ENCODE measurements at regions not wholly inside any gene's neighbourhood (a gene's known extent, or its start where the extent isn't known, plus 50 kb on each side); places are given as distances from the start of the nearest gene placed in this dataset.

DNA sequence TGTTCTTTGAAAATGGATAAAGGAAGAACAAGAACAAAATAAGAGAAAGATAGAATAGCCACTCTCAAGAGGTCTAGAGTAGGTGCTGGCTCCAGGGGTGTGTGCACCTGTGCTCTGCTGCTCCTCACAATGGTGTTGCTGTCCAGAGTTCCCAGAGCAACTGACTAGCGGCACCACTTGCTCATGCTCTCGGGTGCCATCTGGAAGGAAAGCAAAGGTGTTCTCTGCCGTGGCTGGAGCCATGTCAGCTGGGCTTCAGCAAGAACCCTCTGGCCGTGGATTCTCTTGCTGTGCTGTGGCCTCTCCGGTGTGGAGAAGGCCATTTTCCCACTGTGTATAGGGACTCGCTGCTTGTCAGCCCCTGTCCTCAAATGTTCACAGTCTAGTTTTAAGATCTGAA, 114.6 kb upstream of the TEX51 start:
- Histone ChIP-seq H3K9me3 (ENCODE audit: control insufficient read depth, low read length) (no peaks in the 10 kb centered on the region), H3K4me3 (ENCODE audit: low read length) (no peak overlapping the region), H3K27me3 (ENCODE audit: control insufficient read depth, insufficient read depth, low read length, poor library complexity, severe bottlenecking) (no peaks in the 10 kb centered on the region), H3K4me1 (ENCODE audit: control insufficient read depth, insufficient read depth, low read length) (peaks cover 3% of the 10 kb centered on the region), H3K9ac (ENCODE audit: extremely low read depth, low read length, poor library complexity, severe bottlenecking) (no peak overlapping the region), H3K27ac (ENCODE audit: low read depth, low read length) (no peak overlapping the region), H3K36me3 (ENCODE audit: control insufficient read depth, insufficient read depth, low read length) (no peaks in the 10 kb centered on the region)
- Mint-ChIP-seq H3K27ac (no peak overlapping the region), H3K9me3 (no peaks in the 10 kb centered on the region), H3K4me1 (peaks cover 11% of the 10 kb centered on the region), H3K27me3 (ENCODE audit: insufficient read depth) (peaks cover 10% of the 10 kb centered on the region), H3K36me3 (ENCODE audit: low read depth) (no peaks in the 10 kb centered on the region), H3K4me3 (no peak overlapping the region)
- TF ChIP-seq CTCF (conservative IDR thresholded peaks at IDR 0.05), result no peak
- no peak for DNase-seq
- WGBS, 2 experiments (ENCODE audit: insufficient coverage in 1 of 2, insufficient read length in 1 of 2), result 90 to 91% methylated on average over 6 of the region's 6 CpGs

GRCh38 chr2:126784621-126785020, 114.1 kb upstream of the TEX51 start:
- Histone ChIP-seq H3K27me3 (ENCODE audit: control insufficient read depth, insufficient read depth, low read length, poor library complexity, severe bottlenecking) (no peaks in the 10 kb centered on the region), H3K9ac (ENCODE audit: extremely low read depth, low read length, poor library complexity, severe bottlenecking) (no peak overlapping the region), H3K4me1 (ENCODE audit: control insufficient read depth, insufficient read depth, low read length) (no peaks in the 10 kb centered on the region), H3K9me3 (ENCODE audit: control insufficient read depth, low read length) (no peaks in the 10 kb centered on the region), H3K4me3 (ENCODE audit: low read length) (no peak overlapping the region), H3K27ac (ENCODE audit: low read depth, low read length) (no peak overlapping the region), H3K36me3 (ENCODE audit: control insufficient read depth, insufficient read depth, low read length) (no peaks in the 10 kb centered on the region)
- Mint-ChIP-seq H3K27ac (no peak overlapping the region), H3K27me3 (ENCODE audit: insufficient read depth) (peaks cover 10% of the 10 kb centered on the region), H3K4me3 (no peak overlapping the region), H3K36me3 (ENCODE audit: low read depth) (no peaks in the 10 kb centered on the region), H3K4me1 (peaks cover 5% of the 10 kb centered on the region), H3K9me3 (no peaks in the 10 kb centered on the region)
- TF ChIP-seq CTCF (conservative IDR thresholded peaks at IDR 0.05), result no peak
- no peak for DNase-seq
- WGBS, 2 experiments (ENCODE audit: insufficient coverage in 1 of 2, insufficient read length in 1 of 2), result 91 to 94% methylated on average over 2 of the region's 2 CpGs

- H3K4me1 Mint-ChIP-seq, result peaks cover under 1% of the 10 kb centered on the region
- no peaks in the 10 kb centered on the region for H3K27me3 ChIP-seq (ENCODE audit: control insufficient read depth, insufficient read depth, low read length, poor library complexity, severe bottlenecking)
- no peak for TF ChIP-seq CTCF (conservative IDR thresholded peaks at IDR 0.05)
- no peak for DNase-seq
- H3K9me3 ChIP-seq (ENCODE audit: control insufficient read depth, low read length), result no peaks in the 10 kb centered on the region
- H3K27ac ChIP-seq (ENCODE audit: low read depth, low read length), result no peak overlapping the region
- no peak overlapping the region for H3K9ac ChIP-seq (ENCODE audit: extremely low read depth, low read length, poor library complexity, severe bottlenecking)
- H3K4me1 ChIP-seq (ENCODE audit: control insufficient read depth, insufficient read depth, low read length), result no peaks in the 10 kb centered on the region
- H3K27me3 Mint-ChIP-seq (ENCODE audit: insufficient read depth), result peaks cover 9% of the 10 kb centered on the region
- no peak overlapping the region for H3K4me3 ChIP-seq (ENCODE audit: low read length)
- 95 to 96% methylated on average over 3 of the region's 3 CpGs for WGBS, 2 experiments (ENCODE audit: insufficient coverage in 1 of 2, insufficient read length in 1 of 2)
- no peaks in the 10 kb centered on the region for H3K36me3 ChIP-seq (ENCODE audit: control insufficient read depth, insufficient read depth, low read length)
- H3K4me3 Mint-ChIP-seq, result no peak overlapping the region
- no peaks in the 10 kb centered on the region for H3K36me3 Mint-ChIP-seq (ENCODE audit: low read depth)
- H3K27ac Mint-ChIP-seq, result no peak overlapping the region
- no peaks in the 10 kb centered on the region for H3K9me3 Mint-ChIP-seq
Measured at GRCh38 chr2:126785236-126785635, 113.5 kb upstream of the TEX51 start.

All from endodermal cell (in vitro differentiated cells).